ENCODE measurements at regions not wholly inside any gene's neighbourhood (a gene's known extent, or its start where the extent isn't known, plus 50 kb on each side); places are given as distances from the start of the nearest gene placed in this dataset.

GRCh38 chr9:135186248-135187164 lies 99.0 kb downstream of the OLFM1 start:
- no peak for TF ChIP-seq CTCF (IDR thresholded peaks at IDR 0.05 in 4 of 5, conservative IDR thresholded peaks at IDR 0.05 in 1 of 5)
- TF ChIP-seq POLR2A (IDR thresholded peaks at IDR 0.05), result no peak

Measured in gastrocnemius medialis (tissue), 4 donors.